WTC11 (cell line): ENCODE measurements at regions not wholly inside any gene's neighbourhood (a gene's known extent, or its start where the extent isn't known, plus 50 kb on each side); places are given as distances from the start of the nearest gene placed in this dataset.

Source experiments
- ATAC-seq: fragments of 200-7000 bp; cut with Tn5 transposase; 2 replicates; pipeline ENCODE4 v1.10.0; 2021; ENCODE audit warnings: mild to moderate bottlenecking, moderate library complexity
- CTCF ChIA-PET: fragments of 300-600 bp; sonication (Branson Sonifier 250); formaldehyde crosslinking; loops from one replicate; lab custom pipeline; 2021; ENCODE audit warnings: antibody characterized with exemption; lab: Charles Lee
- POLR2A ChIA-PET: fragments of 350-600 bp; sonication (Branson Sonifier 250); formaldehyde crosslinking; loops from one replicate; lab custom pipeline; 2021; ENCODE audit warnings: antibody characterized with exemption; lab: Charles Lee
- DNase-seq: peaks from one replicate; pipeline ENCODE4 v3.0.0; 2021; ENCODE audit warnings: low spot score
- H3K27ac Mint-ChIP-seq: 2 replicates; pipeline ENCODE4 v1.8.0; 2021; ENCODE audit warnings: mixed read lengths
- H3K27me3 Mint-ChIP-seq: 2 replicates; pipeline ENCODE4 v1.8.0; 2021; ENCODE audit warnings: low read depth, mild to moderate bottlenecking, moderate library complexity, mixed read lengths
- H3K36me3 Mint-ChIP-seq: 2 replicates; pipeline ENCODE4 v1.8.0; 2021; ENCODE audit warnings: mixed read lengths
- H3K4me1 Mint-ChIP-seq: 2 replicates; pipeline ENCODE4 v1.8.0; 2022; ENCODE audit warnings: mixed read lengths
- H3K4me3 Mint-ChIP-seq: 2 replicates; pipeline ENCODE4 v1.8.0; 2021; ENCODE audit warnings: mild to moderate bottlenecking, moderate library complexity, mixed read lengths
- H3K9me3 Mint-ChIP-seq: 2 replicates; pipeline ENCODE4 v1.8.0; 2021; ENCODE audit warnings: mixed read lengths
- ATF1 ChIP-seq: sonication (generic); formaldehyde crosslinking; IDR thresholded peaks from 2 replicates; pipeline ENCODE4 v1.8.1; 2023; ENCODE audit warnings: mild to moderate bottlenecking, moderate library complexity, missing genetic modification reagents
- E2F4 ChIP-seq: sonication (generic); formaldehyde crosslinking; IDR thresholded peaks from 2 replicates; pipeline ENCODE4 v1.8.1; 2022; ENCODE audit warnings: low read depth, mild to moderate bottlenecking, moderate library complexity, missing genetic modification reagents, borderline replicate concordance
- FOXJ3 ChIP-seq: sonication (generic); formaldehyde crosslinking; IDR thresholded peaks from 2 replicates; pipeline ENCODE4 v1.9.0; 2021; ENCODE audit warnings: missing genetic modification reagents, mild to moderate bottlenecking, borderline replicate concordance
- FOXK1 ChIP-seq: sonication (generic); formaldehyde crosslinking; IDR thresholded peaks from 2 replicates; pipeline ENCODE4 v1.8.0; 2022; ENCODE audit warnings: mild to moderate bottlenecking, moderate library complexity, missing genetic modification reagents
- GABPB1 ChIP-seq: sonication (generic); formaldehyde crosslinking; IDR thresholded peaks from 2 replicates; pipeline ENCODE4 v1.8.1; 2023; ENCODE audit warnings: mild to moderate bottlenecking, missing genetic modification reagents
- MAX ChIP-seq: sonication (generic); formaldehyde crosslinking; IDR thresholded peaks from 2 replicates; pipeline ENCODE4 v1.8.0; 2022; ENCODE audit warnings: mild to moderate bottlenecking, missing genetic modification reagents
- MXD4 ChIP-seq: fragments of 250-450 bp; sonication (Bioruptor Pico); IDR thresholded peaks from 2 replicates; pipeline ENCODE4 v1.8.0; 2021; ENCODE audit warnings: mild to moderate bottlenecking, moderate library complexity, borderline replicate concordance
- NFATC4 ChIP-seq: fragments of 250-450 bp; sonication (Bioruptor Pico); IDR thresholded peaks from 2 replicates; pipeline ENCODE4 v1.9.0; 2021; ENCODE audit warnings: mild to moderate bottlenecking
- NR3C1 ChIP-seq: sonication (generic); formaldehyde crosslinking; conservative IDR thresholded peaks from 2 replicates; pipeline ENCODE4 v1.8.1; 2023; ENCODE audit warnings: low read depth, mild to moderate bottlenecking, missing genetic modification reagents
- OVOL2 ChIP-seq: fragments of 250-450 bp; sonication (Bioruptor Pico); IDR thresholded peaks from 2 replicates; pipeline ENCODE4 v1.9.0; 2021; ENCODE audit warnings: mild to moderate bottlenecking, borderline replicate concordance
- PRRX2 ChIP-seq: fragments of 250-450 bp; sonication (Bioruptor Pico); IDR thresholded peaks from 2 replicates; pipeline ENCODE4 v1.8.0; 2021; ENCODE audit warnings: mild to moderate bottlenecking
- SMAD4 ChIP-seq: sonication (generic); formaldehyde crosslinking; IDR thresholded peaks from 2 replicates; pipeline ENCODE4 v1.8.0; 2022; ENCODE audit warnings: mild to moderate bottlenecking, missing genetic modification reagents
- SP1 ChIP-seq: sonication (generic); formaldehyde crosslinking; conservative IDR thresholded peaks from 2 replicates; pipeline ENCODE4 v1.8.1; 2022; ENCODE audit warnings: missing genetic modification reagents
- TCF7 ChIP-seq: sonication (generic); formaldehyde crosslinking; IDR thresholded peaks from 2 replicates; pipeline ENCODE4 v1.8.0; 2022; ENCODE audit warnings: mild to moderate bottlenecking, low read depth, missing genetic modification reagents, moderate library complexity
- ZNF138 ChIP-seq: sonication (generic); formaldehyde crosslinking; conservative IDR thresholded peaks from 2 replicates; pipeline ENCODE4 v1.8.1; 2022; ENCODE audit warnings: mild to moderate bottlenecking, moderate library complexity, missing genetic modification reagents
- ZNF396 ChIP-seq: fragments of 250-450 bp; sonication (Bioruptor Pico); IDR thresholded peaks from 2 replicates; pipeline ENCODE4 v1.8.0; 2021; ENCODE audit warnings: mild to moderate bottlenecking, moderate library complexity, borderline replicate concordance
- TF ChIP-seq, protein P1 (sequence below): sonication (generic); formaldehyde crosslinking; IDR thresholded peaks from 2 replicates; pipeline ENCODE4 v1.8.1; 2023; ENCODE audit warnings: mild to moderate bottlenecking, moderate library complexity, missing genetic modification reagents
- TF ChIP-seq, protein P2 (sequence below): sonication (generic); formaldehyde crosslinking; IDR thresholded peaks from 2 replicates; pipeline ENCODE4 v1.8.0; 2023; ENCODE audit warnings: missing genetic modification reagents, mild to moderate bottlenecking, borderline replicate concordance
- TF ChIP-seq, protein P3 (sequence below): sonication (generic); formaldehyde crosslinking; IDR thresholded peaks from 2 replicates; pipeline ENCODE4 v1.8.1; 2022; ENCODE audit warnings: low read depth, missing genetic modification reagents, borderline replicate concordance
- TF ChIP-seq, protein P4 (sequence below): sonication (generic); formaldehyde crosslinking; conservative IDR thresholded peaks from 2 replicates; pipeline ENCODE4 v1.8.1; 2022; ENCODE audit warnings: mild to moderate bottlenecking, missing genetic modification reagents

DNA sequence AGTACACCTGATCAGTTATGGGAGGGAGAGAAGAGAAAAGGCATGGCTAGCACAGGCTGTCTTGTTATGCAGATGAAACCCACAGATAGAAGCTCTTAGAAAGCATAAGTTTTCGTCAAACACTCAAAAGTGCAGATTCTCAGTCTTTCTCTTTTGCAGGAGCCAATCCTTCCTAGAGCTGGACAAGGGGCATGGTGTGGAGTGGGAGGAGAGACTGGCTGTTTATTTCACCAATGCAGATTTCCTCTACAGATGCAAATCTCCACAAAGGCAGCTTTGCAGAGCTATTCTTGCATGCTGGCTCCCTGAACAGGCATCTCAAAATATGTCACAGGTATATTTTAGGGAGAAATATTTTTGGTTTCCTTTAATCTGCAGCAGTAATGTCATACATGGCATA, 1400.7 kb downstream of the CDH8 start (continued):
- no peak for TF ChIP-seq E2F4 (CRISPR knock-in tag)
- no peak for TF ChIP-seq GABPB1 (CRISPR knock-in tag)
- TF ChIP-seq SMAD4 (CRISPR knock-in tag), result no peak
- no peak for TF ChIP-seq PRRX2 (CRISPR knock-in tag)
- no peak for TF ChIP-seq FOXK1
- TF ChIP-seq, protein P1, sequence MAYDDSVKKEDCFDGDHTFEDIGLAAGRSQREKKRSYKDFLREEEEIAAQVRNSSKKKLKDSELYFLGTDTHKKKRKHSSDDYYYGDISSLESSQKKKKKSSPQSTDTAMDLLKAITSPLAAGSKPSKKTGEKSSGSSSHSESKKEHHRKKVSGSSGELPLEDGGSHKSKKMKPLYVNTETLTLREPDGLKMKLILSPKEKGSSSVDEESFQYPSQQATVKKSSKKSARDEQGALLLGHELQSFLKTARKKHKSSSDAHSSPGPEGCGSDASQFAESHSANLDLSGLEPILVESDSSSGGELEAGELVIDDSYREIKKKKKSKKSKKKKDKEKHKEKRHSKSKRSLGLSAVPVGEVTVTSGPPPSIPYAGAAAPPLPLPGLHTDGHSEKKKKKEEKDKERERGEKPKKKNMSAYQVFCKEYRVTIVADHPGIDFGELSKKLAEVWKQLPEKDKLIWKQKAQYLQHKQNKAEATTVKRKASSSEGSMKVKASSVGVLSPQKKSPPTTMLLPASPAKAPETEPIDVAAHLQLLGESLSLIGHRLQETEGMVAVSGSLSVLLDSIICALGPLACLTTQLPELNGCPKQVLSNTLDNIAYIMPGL (CRISPR knock-in tag), result no peak
- TF ChIP-seq, all 79 proteins: peak for 0

GRCh38 chr16:60611844-60612243, 1424.4 kb downstream of the CDH8 start:
- no peak overlapping the region for H3K27ac Mint-ChIP-seq
- DNase-seq (no peak), ATAC-seq (no peak)
- POLR2A ChIA-PET, result no interaction called here
- CTCF ChIA-PET, result no interaction called here
- no peaks in the 10 kb centered on the region for H3K36me3 Mint-ChIP-seq
- H3K27me3 Mint-ChIP-seq, result no peaks in the 10 kb centered on the region
- no peaks in the 10 kb centered on the region for H3K9me3 Mint-ChIP-seq
- peaks cover 16% of the 10 kb centered on the region for H3K4me1 Mint-ChIP-seq
- TF ChIP-seq TCF7, result no peak
- TF ChIP-seq MXD4 (CRISPR knock-in tag), result no peak
- no peak for TF ChIP-seq ZNF396 (CRISPR knock-in tag)
- no peak for TF ChIP-seq SP1 (CRISPR knock-in tag)
- TF ChIP-seq NFATC4 (CRISPR knock-in tag), result no peak
- no peak for TF ChIP-seq FOXJ3
- TF ChIP-seq, protein P2, sequence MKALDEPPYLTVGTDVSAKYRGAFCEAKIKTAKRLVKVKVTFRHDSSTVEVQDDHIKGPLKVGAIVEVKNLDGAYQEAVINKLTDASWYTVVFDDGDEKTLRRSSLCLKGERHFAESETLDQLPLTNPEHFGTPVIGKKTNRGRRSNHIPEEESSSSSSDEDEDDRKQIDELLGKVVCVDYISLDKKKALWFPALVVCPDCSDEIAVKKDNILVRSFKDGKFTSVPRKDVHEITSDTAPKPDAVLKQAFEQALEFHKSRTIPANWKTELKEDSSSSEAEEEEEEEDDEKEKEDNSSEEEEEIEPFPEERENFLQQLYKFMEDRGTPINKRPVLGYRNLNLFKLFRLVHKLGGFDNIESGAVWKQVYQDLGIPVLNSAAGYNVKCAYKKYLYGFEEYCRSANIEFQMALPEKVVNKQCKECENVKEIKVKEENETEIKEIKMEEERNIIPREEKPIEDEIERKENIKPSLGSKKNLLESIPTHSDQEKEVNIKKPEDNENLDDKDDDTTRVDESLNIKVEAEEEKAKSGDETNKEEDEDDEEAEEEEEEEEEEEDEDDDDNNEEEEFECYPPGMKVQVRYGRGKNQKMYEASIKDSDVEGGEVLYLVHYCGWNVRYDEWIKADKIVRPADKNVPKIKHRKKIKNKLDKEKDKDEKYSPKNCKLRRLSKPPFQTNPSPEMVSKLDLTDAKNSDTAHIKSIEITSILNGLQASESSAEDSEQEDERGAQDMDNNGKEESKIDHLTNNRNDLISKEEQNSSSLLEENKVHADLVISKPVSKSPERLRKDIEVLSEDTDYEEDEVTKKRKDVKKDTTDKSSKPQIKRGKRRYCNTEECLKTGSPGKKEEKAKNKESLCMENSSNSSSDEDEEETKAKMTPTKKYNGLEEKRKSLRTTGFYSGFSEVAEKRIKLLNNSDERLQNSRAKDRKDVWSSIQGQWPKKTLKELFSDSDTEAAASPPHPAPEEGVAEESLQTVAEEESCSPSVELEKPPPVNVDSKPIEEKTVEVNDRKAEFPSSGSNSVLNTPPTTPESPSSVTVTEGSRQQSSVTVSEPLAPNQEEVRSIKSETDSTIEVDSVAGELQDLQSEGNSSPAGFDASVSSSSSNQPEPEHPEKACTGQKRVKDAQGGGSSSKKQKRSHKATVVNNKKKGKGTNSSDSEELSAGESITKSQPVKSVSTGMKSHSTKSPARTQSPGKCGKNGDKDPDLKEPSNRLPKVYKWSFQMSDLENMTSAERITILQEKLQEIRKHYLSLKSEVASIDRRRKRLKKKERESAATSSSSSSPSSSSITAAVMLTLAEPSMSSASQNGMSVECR (CRISPR knock-in tag), result no peak
- TF ChIP-seq NR3C1, result no peak
- TF ChIP-seq, protein P1 (CRISPR knock-in tag), result no peak
- TF ChIP-seq ZNF138, result no peak
- TF ChIP-seq, protein P3, sequence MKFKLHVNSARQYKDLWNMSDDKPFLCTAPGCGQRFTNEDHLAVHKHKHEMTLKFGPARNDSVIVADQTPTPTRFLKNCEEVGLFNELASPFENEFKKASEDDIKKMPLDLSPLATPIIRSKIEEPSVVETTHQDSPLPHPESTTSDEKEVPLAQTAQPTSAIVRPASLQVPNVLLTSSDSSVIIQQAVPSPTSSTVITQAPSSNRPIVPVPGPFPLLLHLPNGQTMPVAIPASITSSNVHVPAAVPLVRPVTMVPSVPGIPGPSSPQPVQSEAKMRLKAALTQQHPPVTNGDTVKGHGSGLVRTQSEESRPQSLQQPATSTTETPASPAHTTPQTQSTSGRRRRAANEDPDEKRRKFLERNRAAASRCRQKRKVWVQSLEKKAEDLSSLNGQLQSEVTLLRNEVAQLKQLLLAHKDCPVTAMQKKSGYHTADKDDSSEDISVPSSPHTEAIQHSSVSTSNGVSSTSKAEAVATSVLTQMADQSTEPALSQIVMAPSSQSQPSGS (CRISPR knock-in tag), result no peak
- TF ChIP-seq, protein P4, sequence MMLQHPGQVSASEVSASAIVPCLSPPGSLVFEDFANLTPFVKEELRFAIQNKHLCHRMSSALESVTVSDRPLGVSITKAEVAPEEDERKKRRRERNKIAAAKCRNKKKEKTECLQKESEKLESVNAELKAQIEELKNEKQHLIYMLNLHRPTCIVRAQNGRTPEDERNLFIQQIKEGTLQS (CRISPR knock-in tag), result no peak
- no peak for TF ChIP-seq MAX
- no peak for TF ChIP-seq ATF1
- no peak for TF ChIP-seq E2F4 (CRISPR knock-in tag)
- no peak for TF ChIP-seq OVOL2 (CRISPR knock-in tag)
- no peak overlapping the region for H3K4me3 Mint-ChIP-seq
